GM19035 (cell line): ENCODE measurements at regions not wholly inside any gene's neighbourhood (a gene's known extent, or its start where the extent isn't known, plus 50 kb on each side); places are given as distances from the start of the nearest gene placed in this dataset.
"Not testable (repeated sequence)": the region's sequence is repeated elsewhere in the genome, so short reads cannot be mapped to it uniquely, and the experiment has no call there.

Experiments used
- ATAC-seq: cut with Tn5 transposase; IDR thresholded peaks from one replicate; pipeline ENCODE4 v1.9.1; 2021; ENCODE audit not compliant: unreplicated experiment

DNA sequence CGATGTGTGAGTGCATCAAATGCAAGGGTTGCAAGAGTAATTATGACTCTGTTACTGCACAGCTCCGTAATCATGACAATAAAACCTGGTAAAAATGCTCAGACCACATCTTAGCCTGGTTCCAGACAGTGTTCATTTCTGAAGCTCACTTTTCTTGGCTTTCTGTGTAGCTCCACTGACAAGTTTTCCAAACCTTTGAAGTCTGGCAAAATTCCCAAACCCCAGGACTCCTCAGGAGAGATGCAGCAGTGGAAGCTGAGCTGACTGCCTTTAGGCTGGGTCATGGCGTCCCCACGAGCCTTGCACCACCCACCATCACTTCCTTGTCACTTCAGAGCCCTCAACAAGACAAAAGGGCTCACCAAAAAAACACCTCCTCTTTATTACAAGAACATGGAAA lies 131.6 kb upstream of the TAS2R1 start:
- no peak for ATAC-seq

DNA sequence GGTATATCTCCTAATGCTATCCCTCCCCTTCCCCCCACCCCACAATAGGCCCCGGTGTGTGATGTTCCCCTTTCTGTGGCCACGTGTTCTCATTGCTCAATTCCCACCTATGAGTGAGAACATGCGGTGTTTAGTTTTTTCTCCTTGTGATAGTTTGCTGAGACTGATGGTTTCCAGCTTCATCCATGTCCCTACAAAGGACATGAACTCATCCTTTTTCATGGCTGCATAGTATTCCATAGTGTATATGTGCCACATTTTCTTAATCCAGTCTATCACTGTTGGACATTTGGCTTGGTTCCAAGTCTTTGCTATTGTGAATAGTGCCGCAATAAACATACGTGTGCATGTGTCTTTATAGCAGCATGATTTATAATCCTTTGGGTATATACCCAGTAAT lies 122.5 kb upstream of the TAS2R1 start:
- ATAC-seq = not testable (repeated sequence)

DNA sequence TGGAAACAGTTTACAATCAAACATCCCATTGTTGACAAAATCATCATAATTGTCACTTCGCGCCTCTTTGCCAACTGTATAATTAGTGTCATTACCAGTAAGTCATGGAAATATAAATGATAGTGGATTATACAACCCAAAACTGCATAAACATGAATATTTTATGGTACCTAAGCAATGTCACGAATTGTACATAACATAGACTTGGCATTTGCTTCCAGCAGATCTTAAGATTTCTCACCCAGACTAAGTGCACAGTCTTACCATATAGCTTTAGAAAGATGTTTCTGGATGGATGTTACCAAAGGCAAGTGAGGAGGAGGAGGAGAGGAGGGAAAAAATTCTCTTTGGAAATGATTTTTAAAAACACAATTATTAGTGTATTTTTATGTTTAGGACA lies 113.4 kb upstream of the TAS2R1 start:
- ATAC-seq = no peak

DNA sequence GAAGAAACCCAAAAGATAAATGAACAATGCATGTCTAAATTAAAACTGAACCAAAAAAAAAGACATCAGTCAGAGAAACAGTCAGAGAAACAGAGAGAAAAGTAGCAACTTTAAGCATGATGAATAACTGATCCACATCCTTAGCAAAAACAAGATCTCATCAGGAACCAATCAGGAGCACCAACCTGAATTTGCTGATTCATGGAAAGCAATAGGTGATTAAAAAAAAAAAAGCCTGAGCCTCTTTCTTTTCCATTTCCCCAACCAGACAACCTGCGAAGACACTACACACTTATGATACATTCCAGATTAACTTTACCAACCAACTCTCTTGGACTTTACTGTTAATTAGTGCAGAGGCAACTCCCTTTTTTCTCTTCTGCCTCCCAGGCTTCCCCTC lies 112.7 kb upstream of the TAS2R1 start:
- no peak for ATAC-seq

DNA sequence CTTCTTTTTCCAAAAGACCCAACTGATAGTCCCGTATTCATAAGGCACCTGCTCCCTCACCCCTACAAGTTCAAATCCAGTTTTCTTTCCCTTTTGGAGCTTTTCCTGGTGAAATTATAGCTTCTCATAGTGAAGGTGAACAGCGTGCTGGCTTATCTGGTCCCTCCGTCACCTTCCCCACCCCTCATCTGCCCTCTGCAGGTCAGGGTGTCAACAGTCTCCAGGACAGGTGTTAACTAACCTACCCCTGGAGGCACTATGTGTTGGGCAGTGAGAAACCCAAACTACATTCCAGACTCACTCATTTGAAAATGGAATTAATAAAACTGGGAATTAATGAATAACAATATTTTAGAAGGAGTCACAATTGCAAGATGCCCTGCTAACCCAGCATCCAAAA lies 109.0 kb upstream of the TAS2R1 start:
- ATAC-seq = no peak

DNA sequence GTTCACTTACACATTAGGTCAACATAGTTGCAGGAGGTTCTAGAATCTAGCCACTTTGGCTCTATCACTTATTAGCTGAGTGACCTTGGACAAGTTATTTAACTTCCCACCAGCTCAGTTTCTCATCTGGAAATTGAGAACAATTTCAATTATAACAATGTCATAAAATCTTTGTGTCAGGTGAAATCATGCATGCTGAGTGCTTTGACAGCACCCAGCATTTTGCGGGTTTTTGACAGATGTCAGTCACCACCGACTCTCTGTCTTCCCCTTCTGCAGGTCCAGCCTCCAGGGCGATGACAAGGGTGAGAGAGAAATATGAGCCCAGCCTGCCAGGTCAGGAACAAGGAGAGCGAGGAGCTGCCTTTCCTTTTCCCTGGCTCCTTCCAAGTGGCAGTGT lies 107.1 kb upstream of the TAS2R1 start:
- ATAC-seq = no peak

DNA sequence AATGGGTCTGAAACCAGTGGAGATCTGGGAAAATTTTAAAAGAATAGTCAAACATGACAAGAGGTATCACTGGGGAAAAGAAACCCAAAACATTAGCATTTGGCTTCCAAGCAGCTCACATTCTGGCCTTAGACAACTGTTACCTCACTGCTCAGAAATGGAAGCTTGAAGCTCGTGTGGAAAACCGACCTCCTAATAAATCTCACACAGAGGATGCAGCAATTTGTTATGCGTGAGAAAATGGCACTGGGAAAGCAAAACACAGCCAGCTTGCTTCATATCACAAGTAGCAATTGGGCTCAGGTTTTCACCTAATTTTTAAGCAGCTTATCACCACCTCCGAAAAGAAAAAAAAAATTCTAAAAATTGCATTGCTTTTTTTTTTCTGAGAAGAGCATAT lies 103.3 kb upstream of the TAS2R1 start:
- ATAC-seq = no peak

DNA sequence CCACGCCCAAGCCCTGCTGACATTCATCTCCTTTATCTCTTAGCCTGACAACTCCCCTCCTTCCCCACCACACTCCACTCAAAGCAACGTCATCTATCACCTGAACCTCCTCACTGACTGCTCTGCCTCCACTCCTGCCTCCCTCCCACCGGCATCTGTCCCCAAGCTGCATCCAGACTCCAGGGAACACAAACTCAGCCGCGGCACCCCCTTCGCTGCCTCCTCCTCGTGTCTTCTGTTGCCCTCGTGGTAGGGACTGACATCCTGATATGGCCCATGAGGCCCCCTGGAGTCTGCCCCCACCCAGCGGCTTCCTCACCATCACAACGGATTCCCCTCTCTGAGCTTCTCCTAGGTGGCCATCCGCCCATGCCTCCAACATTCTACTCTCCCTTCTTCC lies 101.0 kb upstream of the TAS2R1 start:
- ATAC-seq = no peak

DNA sequence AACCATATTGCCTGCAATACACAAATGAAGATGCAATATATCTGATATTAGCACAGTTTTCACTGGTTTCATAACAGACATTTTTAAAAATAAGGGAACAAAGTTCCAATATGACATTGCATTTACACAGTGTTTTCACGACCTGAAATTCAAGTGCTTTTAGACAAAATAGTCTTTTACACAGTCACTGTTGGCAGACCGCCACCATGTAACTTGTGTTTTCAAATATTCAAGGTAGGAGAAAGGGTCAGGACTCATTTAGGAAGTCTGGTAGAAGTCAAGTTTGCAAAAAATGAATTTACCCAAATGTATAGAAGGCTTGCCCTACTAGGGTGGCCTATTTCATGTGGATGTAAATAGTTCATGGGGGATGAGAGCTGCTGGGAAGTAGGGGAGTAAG lies 98.1 kb upstream of the TAS2R1 start:
- no peak for ATAC-seq

DNA sequence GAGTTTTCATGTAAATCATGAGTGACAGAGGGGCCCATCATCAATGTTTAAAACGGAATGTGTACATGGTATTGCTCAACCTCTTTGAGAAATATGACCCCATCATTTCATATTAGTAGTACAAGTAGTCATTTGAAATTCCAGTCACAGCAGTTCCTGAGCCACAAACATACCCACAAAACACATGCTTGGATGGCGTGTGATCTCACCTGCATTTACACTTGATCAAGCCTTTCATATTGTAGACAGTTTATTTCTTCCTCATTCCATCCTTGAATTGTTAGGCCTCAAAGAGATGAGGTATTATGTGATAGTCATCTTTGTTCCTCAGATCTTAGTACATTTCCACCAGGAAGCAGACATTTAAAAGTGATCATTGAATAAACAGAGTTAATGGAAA lies 96.8 kb upstream of the TAS2R1 start:
- no peak for ATAC-seq

DNA sequence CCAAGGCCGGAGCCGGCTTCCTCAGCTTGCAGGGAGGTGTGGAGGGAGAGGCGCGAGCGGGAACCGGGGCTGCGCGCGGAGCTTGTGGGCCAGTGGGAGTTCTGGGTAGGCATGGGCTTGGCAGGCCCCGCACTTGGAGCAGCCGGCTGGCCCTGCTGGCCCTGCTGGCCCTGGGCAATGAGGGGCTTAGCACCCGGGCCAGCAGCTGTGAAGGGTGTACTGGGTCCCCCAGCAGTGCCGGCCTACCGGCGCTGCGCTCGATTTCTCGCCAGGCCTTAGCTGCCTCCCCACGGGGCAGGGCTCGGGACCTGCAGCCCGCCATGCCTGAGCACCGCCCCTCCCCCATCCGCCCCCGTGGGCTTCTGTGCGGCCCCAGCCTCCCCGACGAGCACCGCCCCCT lies 95.1 kb upstream of the TAS2R1 start:
- not testable (repeated sequence) for ATAC-seq

DNA sequence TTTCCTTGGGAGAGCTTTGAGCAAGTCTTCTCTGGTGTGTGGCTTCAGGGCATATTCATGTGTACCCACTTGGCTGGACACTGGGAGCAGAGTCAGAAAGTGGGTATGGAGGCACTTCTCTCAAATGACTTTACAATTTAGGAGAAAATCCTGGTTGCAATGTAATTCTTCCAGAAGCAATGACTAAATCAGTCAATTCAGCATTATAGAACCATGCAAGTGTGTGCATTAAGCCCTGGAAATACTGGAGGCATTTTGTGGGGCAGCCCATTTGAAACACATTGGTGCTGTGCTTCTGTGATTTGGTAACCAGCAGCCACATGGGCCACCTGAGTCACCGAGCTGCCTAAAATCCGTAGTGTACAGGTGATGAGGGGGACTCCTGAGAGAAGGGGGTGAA lies 94.6 kb upstream of the TAS2R1 start:
- no peak for ATAC-seq

DNA sequence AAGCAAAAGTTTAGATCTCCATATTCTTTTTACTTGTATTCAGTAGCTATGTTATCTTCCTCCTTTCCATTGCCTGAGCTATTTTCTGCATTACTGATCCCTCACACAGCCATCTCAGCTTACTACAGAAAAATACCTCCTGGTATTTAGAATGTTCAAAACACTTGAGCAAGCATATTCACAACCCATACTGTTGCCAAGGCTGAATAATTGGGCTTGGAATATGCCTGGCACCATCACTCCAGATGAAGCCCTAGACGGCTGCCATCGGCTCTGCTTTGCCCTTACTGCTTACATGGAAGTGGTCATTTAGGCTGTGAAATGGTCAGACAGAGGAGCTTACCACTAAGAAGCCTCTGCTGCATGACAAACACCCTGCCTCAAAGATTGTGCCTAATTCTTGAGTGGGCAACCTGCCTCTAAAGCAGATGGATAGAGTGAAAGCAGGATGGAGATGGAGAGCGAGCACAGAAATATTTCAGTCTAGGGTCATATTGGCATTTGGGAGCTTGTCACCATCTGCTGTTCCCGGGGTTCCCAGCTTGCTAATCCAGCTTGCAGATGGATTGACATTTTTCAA lies 92.5 kb upstream of the TAS2R1 start:
- no peak for ATAC-seq

DNA sequence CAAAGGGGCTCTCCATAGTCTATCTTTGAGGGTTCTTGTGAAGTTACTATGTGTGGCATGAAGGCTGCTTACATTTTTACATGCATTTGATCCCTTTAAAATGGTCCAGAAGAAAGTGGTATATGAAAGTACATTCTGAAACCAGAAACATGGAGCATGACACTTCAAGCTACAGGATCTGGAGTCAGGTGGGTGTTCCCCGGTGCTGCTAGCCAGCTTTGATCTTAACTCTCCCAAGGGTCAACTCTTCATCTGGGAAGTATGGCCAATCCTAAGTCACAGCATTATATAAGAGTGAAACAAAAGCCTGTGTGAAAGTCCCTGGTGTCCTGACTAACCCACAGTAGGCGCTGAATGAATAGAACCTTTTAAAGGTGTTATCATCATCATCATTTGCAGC lies 91.0 kb upstream of the TAS2R1 start:
- ATAC-seq = no peak

DNA sequence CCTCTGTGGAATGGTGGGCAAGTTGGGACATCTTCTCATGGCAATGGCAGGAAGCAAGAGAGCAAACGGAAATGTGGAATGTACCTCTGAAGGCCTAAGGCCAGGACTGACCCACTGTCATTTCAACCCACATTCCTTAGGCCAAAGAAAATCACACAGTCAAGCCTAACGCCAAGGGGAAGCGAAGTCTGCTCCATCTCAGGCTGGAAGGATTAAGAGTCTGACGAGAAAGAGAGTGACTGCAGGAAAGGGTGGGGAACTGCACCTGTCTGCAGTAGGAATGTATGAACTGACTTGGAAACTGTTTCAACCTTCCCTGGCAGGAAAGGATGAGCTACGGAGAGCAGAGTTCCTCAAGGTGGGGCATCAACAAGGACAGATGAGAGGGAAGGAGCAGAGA lies 90.2 kb upstream of the TAS2R1 start:
- ATAC-seq = no peak

DNA sequence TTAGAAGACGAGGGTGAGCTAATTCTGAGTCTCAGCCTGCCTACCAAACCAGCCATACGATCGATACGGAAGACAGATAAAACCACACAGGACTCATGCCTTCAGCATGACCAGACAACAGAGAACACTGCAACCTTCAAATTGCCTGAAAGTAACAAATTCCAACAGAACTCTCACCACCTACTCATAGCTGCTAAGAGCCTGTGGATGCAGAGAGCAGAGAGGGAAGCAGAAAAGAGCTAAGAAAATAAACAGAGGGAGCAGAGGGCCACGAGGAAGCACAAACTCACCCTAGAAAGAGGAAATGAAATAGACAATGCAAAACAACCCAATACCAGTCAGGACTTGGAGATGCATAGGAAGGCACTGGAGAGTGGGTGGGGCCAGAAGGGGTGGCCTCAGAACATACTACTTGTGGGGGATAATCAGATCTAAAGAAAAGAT lies 86.7 kb upstream of the TAS2R1 start:
- no peak for ATAC-seq

DNA sequence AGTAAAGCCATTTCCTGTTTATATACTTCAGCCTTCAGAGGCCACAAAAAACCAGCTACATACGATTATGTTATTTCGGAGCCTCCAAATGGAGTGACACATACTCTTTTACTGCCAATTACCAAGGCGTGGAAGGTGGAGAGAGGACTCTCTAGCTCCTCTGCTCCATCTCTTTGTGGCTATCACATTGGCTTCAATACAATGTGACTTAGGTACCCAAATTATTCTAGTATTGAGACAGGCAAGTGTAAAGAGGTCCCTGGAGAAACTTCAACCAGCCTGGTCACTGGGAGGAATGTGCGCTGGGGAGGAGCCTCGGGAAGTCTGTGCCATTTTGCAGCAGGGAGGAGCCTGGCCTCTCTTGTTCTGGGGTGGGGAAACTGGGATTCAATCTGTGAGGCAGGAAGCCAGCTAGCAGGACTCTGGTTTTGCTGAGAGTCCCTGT lies 85.8 kb upstream of the TAS2R1 start:
- no peak for ATAC-seq

DNA sequence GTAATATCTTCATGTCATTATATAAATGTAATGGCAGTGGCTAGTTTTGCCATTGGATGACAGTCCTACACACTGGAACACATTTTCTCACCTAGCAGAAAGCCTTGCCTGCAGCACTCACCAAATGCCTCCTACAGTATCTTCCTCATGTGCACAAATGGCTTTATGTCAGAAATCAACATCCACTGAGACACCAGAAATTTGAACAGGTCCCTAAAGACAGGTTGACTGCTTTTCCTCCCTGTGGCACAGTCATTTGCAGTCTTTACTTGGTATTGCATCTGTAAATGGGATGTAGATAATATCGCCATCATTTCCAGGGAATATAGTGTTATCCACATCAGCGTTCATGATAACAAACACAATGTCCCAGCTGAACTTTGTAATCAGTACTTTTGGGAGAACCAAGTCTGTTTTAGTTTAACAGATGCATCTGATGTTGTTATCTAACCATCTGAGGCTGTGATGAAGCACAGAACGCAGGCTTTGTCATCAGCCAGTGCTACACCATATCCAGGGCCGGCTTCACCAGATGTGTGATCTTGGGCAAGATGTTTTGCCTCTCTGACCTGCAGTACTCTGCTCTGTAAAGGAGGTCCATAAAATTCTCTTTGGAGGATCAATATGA lies 83.9 kb upstream of the TAS2R1 start:
- ATAC-seq = no peak

DNA sequence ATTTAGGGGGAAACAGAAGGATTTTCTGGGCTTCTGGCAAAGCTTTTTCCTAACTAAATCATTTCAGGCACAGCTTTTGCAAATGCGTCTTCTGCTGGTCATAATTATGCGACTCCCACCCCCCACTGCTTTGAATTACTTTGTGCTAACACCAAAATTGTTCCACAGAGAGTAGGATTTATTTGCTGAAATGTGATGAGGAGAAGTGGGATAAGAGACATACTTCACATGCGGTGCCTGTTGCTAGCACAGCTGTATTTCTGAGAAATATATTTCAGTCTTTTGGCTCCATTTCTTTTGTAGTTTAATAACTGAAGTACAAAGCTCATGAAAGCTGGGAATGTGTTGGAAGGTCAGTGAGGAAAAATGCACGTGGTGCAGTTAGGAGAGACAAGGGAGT lies 83.2 kb upstream of the TAS2R1 start:
- no peak for ATAC-seq

DNA sequence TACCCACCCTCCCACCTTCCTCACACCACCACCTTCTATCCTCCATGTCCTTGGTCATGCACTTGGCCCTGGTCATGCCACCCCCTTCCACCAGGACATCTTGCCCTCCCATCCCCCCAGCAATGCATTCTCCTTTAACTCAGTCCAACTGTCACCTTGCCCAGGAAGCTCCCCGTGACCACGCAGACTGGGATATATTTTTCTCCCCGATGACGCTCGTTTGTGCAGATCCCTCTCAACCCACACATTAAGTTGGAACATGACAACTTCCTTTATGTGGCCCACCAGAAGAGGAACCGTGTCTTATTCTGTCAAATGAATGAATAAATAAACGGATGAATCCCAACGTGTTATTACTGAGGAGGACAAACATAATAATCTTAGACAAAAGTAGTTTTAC lies 82.8 kb upstream of the TAS2R1 start:
- no peak for ATAC-seq

DNA sequence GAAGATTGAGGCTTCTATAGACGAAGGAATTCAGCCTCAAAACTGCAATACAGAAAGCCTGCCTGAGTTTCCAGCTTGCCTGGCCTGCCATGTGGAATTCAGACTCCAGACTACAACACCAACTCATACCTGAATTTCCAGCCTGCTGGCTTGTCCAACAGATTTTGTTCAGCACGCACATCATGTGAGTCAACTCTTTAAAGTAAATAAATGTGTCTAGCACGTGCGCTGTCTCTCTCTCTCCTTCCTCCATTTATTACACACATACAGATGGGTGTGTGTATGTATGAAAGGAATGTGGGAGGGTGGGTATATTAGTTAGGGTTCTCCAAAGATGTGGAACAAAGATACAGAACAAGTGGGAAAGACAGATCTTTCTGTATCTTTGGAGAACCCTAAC lies 82.4 kb upstream of the TAS2R1 start:
- ATAC-seq = no peak

DNA sequence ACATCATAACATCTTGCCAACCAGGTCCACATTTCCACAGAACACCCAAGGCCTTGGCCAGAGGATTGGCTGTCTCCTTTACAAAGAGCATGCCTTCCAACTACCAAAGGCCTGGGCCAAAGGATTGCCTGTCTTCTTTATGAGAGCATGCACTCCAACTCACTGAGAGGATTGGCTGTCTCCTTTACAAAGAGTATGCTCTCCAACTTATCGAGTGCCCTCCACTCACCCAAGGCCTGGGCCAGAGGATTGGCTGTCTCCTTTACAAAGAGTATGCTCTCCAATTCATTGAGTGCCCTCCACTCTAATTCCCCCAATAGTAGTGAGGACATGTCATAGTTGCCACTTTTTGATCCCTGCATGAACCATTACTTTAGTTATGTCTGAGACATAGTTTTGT lies 79.9 kb upstream of the TAS2R1 start:
- no peak for ATAC-seq

DNA sequence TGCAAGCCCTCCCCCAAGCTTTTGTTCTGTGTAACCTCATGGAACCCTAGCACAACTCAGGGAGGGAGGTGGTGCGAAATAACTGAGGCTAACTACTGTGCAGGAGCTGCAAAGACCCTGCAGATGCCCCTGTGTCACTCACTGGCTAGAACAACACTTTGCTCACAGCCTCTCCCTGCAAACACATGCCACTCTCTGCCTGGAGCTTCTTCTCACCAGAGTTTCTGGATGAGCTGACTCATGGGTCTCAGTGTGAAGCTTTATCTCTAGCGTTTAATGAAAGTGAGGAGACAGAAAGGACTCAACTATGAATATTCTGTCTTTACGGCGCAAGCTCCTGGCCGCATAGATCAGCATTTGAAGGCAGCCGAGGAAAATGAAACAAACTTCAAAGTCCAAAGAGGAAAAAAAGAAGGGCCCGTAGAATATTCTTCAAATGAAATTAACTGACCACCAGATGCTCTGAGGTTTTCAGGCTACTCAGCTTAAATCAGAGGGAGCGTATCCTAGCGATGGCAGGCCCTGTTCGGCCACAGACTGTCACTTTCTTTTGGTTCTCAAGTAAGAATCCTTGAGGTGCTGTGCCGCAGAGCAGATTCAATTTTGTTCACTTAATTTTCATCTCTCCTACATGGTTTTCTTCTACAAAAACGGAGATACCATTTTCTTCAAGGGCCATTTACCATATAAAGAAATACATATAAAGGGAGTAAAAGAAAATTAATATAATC lies 77.7 kb upstream of the TAS2R1 start:
- ATAC-seq = no peak
